ENCODE measurements at regions not wholly inside any gene's neighbourhood (a gene's known extent, or its start where the extent isn't known, plus 50 kb on each side); places are given as distances from the start of the nearest gene placed in this dataset.

DNA sequence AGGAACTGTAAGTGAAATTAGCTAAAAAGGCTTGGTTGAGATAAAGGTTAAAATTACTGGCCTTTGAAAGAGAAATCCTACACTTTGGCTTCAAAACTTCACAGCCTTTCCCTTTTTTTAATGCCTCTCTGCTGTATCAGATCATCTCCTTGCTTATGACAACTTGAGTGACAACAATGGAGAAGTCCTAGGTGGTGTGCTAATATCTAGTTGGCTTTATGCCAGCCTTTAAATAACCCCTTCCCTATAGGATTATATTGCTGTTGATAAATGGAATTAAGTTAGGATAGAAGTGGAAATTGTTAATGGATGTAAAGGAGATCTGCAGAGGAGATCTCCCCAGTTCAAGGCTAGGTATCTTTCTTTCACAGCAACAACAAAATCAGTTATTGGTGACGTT is 130.2 kb upstream of the ATP1B1 start:
- H3K4me3 ChIP-seq (ENCODE audit: low read depth, low read length): no peak overlapping the region
- TF ChIP-seq, protein P1, sequence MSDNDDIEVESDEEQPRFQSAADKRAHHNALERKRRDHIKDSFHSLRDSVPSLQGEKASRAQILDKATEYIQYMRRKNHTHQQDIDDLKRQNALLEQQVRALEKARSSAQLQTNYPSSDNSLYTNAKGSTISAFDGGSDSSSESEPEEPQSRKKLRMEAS (IDR thresholded peaks at IDR 0.05; ENCODE audit: low read depth, low read length): no peak
- TF ChIP-seq, protein P2, sequence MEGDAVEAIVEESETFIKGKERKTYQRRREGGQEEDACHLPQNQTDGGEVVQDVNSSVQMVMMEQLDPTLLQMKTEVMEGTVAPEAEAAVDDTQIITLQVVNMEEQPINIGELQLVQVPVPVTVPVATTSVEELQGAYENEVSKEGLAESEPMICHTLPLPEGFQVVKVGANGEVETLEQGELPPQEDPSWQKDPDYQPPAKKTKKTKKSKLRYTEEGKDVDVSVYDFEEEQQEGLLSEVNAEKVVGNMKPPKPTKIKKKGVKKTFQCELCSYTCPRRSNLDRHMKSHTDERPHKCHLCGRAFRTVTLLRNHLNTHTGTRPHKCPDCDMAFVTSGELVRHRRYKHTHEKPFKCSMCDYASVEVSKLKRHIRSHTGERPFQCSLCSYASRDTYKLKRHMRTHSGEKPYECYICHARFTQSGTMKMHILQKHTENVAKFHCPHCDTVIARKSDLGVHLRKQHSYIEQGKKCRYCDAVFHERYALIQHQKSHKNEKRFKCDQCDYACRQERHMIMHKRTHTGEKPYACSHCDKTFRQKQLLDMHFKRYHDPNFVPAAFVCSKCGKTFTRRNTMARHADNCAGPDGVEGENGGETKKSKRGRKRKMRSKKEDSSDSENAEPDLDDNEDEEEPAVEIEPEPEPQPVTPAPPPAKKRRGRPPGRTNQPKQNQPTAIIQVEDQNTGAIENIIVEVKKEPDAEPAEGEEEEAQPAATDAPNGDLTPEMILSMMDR (IDR thresholded peaks at IDR 0.05; ENCODE audit: low read depth, low read length): no peak
- no peak for TF ChIP-seq POLR2A (IDR thresholded peaks at IDR 0.05; ENCODE audit: extremely low read depth, insufficient read length)
- TF ChIP-seq MYC (IDR thresholded peaks at IDR 0.05; ENCODE audit: low read depth, low read length): no peak
- DNase-seq (ENCODE audit: low read depth): no peak

DNA sequence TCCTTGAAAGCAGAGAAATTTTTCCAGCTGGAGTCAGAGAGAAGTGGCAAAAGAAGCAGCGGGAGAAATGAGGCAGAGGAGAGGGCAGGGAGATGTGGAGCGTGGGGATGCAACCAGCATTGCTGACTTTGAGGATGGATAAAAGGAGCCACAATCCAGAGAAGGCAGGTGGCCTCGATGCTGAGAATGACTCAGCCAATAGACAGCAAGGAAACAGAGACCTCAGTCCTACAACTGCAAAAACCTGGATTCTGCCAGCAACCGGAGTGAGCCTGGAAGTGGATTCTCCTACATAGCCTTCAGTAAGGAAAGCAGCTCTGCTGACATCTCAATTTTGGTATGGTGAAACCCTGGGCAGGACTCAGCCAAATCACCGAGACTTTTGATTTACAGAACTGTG is 128.9 kb upstream of the ATP1B1 start:
- no peak for DNase-seq (ENCODE audit: low read depth)
- TF ChIP-seq POLR2A (IDR thresholded peaks at IDR 0.05; ENCODE audit: extremely low read depth, insufficient read length) (no peak), MYC (IDR thresholded peaks at IDR 0.05; ENCODE audit: low read depth, low read length) (no peak)
- TF ChIP-seq, protein P2 (IDR thresholded peaks at IDR 0.05; ENCODE audit: low read depth, low read length): no peak
- TF ChIP-seq, protein P1 (IDR thresholded peaks at IDR 0.05; ENCODE audit: low read depth, low read length): no peak
- H3K4me3 ChIP-seq (ENCODE audit: low read depth, low read length): no peak overlapping the region

DNA sequence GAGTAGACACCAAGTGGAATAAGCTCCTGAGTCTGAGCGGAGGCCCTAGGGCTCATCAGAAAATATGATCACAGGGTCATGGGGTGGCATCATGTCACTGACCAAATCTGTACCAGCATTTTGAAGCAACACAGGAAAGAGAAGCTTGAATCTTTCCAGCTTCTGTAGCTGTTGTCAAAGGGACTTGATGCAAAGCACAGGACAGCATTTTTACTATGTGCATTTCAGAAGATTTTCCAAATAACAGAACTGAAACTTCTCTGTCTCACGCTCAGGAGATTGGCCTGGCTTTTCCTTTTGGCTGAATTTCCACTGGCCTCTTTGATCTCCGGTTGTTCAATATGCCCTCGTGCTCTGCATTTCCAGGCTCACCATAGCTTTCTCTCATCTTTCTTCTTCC is 127.2 kb upstream of the ATP1B1 start:
- no peak for TF ChIP-seq MYC (IDR thresholded peaks at IDR 0.05; ENCODE audit: low read depth, low read length)
- TF ChIP-seq, protein P1 (IDR thresholded peaks at IDR 0.05; ENCODE audit: low read depth, low read length): no peak
- TF ChIP-seq, protein P2 (IDR thresholded peaks at IDR 0.05; ENCODE audit: low read depth, low read length): no peak
- no peak for TF ChIP-seq POLR2A (IDR thresholded peaks at IDR 0.05; ENCODE audit: extremely low read depth, insufficient read length)
- H3K4me3 ChIP-seq (ENCODE audit: low read depth, low read length): no peak overlapping the region
- DNase-seq (ENCODE audit: low read depth): no peak

DNA sequence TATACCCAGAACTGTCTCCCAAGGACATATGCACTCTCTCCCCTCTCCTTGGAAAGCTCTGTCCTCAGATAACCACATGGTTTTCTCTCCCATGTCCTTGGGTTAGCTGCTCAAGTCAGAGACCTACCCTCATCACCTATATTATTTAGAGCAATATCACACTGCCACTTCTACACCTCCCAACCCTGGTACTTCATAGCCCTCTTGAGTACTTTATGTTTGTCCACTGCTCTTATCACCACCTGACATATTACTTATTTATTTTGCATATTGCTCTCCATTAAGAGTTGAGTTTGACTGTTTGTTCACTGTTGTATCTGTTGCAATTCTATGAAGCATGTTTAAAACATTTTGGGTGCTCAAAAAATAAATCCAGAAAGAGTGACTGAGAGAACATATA is 126.3 kb upstream of the ATP1B1 start:
- no peak for TF ChIP-seq MYC (IDR thresholded peaks at IDR 0.05; ENCODE audit: low read depth, low read length)
- no peak for TF ChIP-seq POLR2A (IDR thresholded peaks at IDR 0.05; ENCODE audit: extremely low read depth, insufficient read length)
- TF ChIP-seq, protein P2 (IDR thresholded peaks at IDR 0.05; ENCODE audit: low read depth, low read length): no peak
- TF ChIP-seq, protein P1 (IDR thresholded peaks at IDR 0.05; ENCODE audit: low read depth, low read length): no peak
- H3K4me3 ChIP-seq (ENCODE audit: low read depth, low read length): no peak overlapping the region
- DNase-seq (ENCODE audit: low read depth): no peak

DNA sequence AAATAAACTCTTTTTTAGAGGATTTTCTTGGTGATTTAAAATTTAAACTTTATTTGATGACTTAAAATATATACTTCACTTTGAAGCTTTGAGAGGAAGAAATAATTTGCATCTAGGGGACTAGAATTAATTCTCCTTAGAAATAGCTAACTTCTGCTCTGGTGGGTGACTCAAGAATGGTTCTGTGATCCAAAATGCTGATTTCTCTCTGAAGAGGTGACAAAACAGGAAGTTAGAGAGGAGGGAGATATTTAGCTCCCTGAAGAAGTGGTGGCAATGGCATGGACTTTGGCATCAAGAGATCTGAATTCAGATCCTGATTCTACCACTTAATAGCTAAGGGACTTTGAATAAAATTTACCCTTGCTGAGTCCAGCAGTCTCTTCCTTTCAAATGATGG is 125.8 kb upstream of the ATP1B1 start:
- no peak overlapping the region for H3K4me3 ChIP-seq (ENCODE audit: low read depth, low read length)
- DNase-seq (ENCODE audit: low read depth): peak; percentile 8
- TF ChIP-seq, protein P1 (IDR thresholded peaks at IDR 0.05; ENCODE audit: low read depth, low read length): no peak
- TF ChIP-seq, protein P2 (IDR thresholded peaks at IDR 0.05; ENCODE audit: low read depth, low read length): no peak
- TF ChIP-seq MYC (IDR thresholded peaks at IDR 0.05; ENCODE audit: low read depth, low read length) (no peak), POLR2A (IDR thresholded peaks at IDR 0.05; ENCODE audit: extremely low read depth, insufficient read length) (no peak)

DNA sequence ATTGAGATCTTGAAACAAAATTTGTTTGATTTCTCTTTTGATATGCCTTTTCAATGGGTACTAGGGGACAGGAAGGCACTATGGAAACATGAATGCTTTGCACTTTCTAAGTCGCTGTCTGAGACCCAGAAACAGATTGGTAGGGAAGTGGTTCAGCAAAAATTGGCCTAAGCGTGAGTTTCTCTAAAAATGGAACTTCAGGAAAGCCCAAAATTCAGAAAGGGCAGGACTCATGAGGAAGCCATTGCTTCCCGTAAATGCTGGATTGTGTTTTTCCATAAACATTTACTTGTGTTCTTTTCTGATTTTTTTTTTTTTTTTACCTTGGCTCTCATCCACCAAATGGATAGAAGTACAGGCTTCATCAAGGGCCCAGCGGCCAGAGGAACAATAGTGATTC is 123.7 kb upstream of the ATP1B1 start:
- H3K4me3 ChIP-seq (ENCODE audit: low read depth, low read length): no peak overlapping the region
- TF ChIP-seq, protein P2 (IDR thresholded peaks at IDR 0.05; ENCODE audit: low read depth, low read length): no peak
- TF ChIP-seq, protein P1 (IDR thresholded peaks at IDR 0.05; ENCODE audit: low read depth, low read length): no peak
- TF ChIP-seq POLR2A (IDR thresholded peaks at IDR 0.05; ENCODE audit: extremely low read depth, insufficient read length): no peak
- DNase-seq (ENCODE audit: low read depth): no peak

All from NB4 (cell line).